Neural cell (in vitro differentiated cells): ENCODE measurements at regions not wholly inside any gene's neighbourhood (a gene's known extent, or its start where the extent isn't known, plus 50 kb on each side); places are given as distances from the start of the nearest gene placed in this dataset.
"Not testable (repeated sequence)": the region's sequence is repeated elsewhere in the genome, so short reads cannot be mapped to it uniquely, and the experiment has no call there.

Source experiments
- H2AFZ ChIP-seq: fragments of 200-600, 300-800 bp; sonication (generic), shearing (Covaris generic); 2 replicates; pipeline ENCODE4 v1.6.0; 2014; ENCODE audit warnings: low read depth, mild to moderate bottlenecking, antibody characterized with exemption, low read length, moderate library complexity
- H3F3A ChIP-seq: fragments of 200-600 bp; shearing (Covaris generic); 2 replicates; pipeline ENCODE4 v1.6.1; 2016; ENCODE audit warnings: mild to moderate bottlenecking, moderate library complexity, mixed read lengths, antibody characterized with exemption, low read length; ENCODE audit not compliant: insufficient read depth, poor library complexity, severe bottlenecking
- H3K27ac ChIP-seq: fragments of 200-600, 300-800 bp; sonication (generic), shearing (Covaris generic); 2 replicates; pipeline ENCODE4 v1.5.1; 2014; ENCODE audit warnings: mild to moderate bottlenecking, low read length, moderate library complexity
- H3K27me3 ChIP-seq: fragments of 300-800, 200-600 bp; sonication (generic), shearing (Covaris generic); 2 replicates; pipeline ENCODE4 v1.6.0; 2014; ENCODE audit warnings: mild to moderate bottlenecking, low read depth, low read length, moderate library complexity; ENCODE audit not compliant: insufficient read depth
- H3K36me3 ChIP-seq: fragments of 300-800, 200-600 bp; sonication (generic), shearing (Covaris generic); 2 replicates; pipeline ENCODE4 v1.5.1; 2014; ENCODE audit warnings: mild to moderate bottlenecking, antibody characterized with exemption, low read length, moderate library complexity; ENCODE audit not compliant: insufficient read depth
- H3K4me2 ChIP-seq: fragments of 300-800, 200-600 bp; sonication (generic), shearing (Covaris generic); 2 replicates; pipeline ENCODE4 v1.6.0; 2014; ENCODE audit warnings: mild to moderate bottlenecking, low read length
- H3K4me3 ChIP-seq: fragments of 300-800, 200-600 bp; sonication (generic), shearing (Covaris generic); 2 replicates; pipeline ENCODE4 v1.5.1; 2014; ENCODE audit warnings: mild to moderate bottlenecking, low read length, moderate library complexity
- H3K79me2 ChIP-seq: fragments of 200-600 bp; shearing (Covaris generic); replicated peaks from 2 replicates; pipeline ENCODE4 v1.6.0; 2014; ENCODE audit warnings: mild to moderate bottlenecking, low read length, moderate library complexity; ENCODE audit not compliant: insufficient read depth
- H3K9ac ChIP-seq: fragments of 300-800, 200-600 bp; sonication (generic), shearing (Covaris generic); 2 replicates; pipeline ENCODE4 v1.6.1; 2016; ENCODE audit warnings: mild to moderate bottlenecking, low read length, mixed read lengths
- H3K9me2 ChIP-seq: fragments of 200-600 bp; shearing (Covaris generic); 2 replicates; pipeline ENCODE4 v1.6.1; 2016; ENCODE audit warnings: mild to moderate bottlenecking, low read length, mixed read lengths; ENCODE audit not compliant: insufficient read depth
- H3K9me3 ChIP-seq: fragments of 200-600, 300-800 bp; sonication (generic), shearing (Covaris generic); 2 replicates; pipeline ENCODE4 v1.6.1; 2016; ENCODE audit warnings: mild to moderate bottlenecking, mixed run types, low read length, moderate library complexity, mixed read lengths
- H4K20me1 ChIP-seq: fragments of 200-600 bp; shearing (Covaris generic); 2 replicates; pipeline ENCODE4 v1.6.1; 2016; ENCODE audit warnings: mild to moderate bottlenecking, mixed run types; ENCODE audit not compliant: insufficient read depth
- CTCF ChIP-seq: fragments of 450-650 bp; IDR thresholded peaks from 2 replicates; pipeline ENCODE4 v1.5.1; 2014; ENCODE audit warnings: antibody characterized with exemption, mild to moderate bottlenecking, moderate library complexity; ENCODE audit not compliant: poor library complexity, severe bottlenecking
- EP300 ChIP-seq: fragments of 450-650 bp; conservative IDR thresholded peaks from 2 replicates; pipeline ENCODE4 v1.6.1; 2014; ENCODE audit warnings: antibody characterized with exemption, mild to moderate bottlenecking, moderate library complexity; ENCODE audit not compliant: poor library complexity, severe bottlenecking
- EZH2 ChIP-seq: fragments of 200-600, 300-800 bp; shearing (Covaris generic), sonication (generic); IDR thresholded peaks from 2 replicates; pipeline ENCODE4 v1.6.1; 2014; ENCODE audit warnings: antibody characterized with exemption, low read length, borderline replicate concordance, mild to moderate bottlenecking; ENCODE audit not compliant: insufficient read depth, poor library complexity, severe bottlenecking
- MXI1 ChIP-seq: fragments of 450-650 bp; conservative IDR thresholded peaks from 2 replicates; pipeline ENCODE4 v1.6.1; 2014; ENCODE audit warnings: antibody characterized with exemption, mild to moderate bottlenecking; ENCODE audit not compliant: poor library complexity, severe bottlenecking
- POLR2AphosphoS5 ChIP-seq: IDR thresholded peaks from 2 replicates; pipeline ENCODE4 v1.6.1; 2012
- RAD21 ChIP-seq: fragments of 450-650 bp; conservative IDR thresholded peaks from 2 replicates; pipeline ENCODE4 v1.6.1; 2014; ENCODE audit warnings: antibody characterized with exemption, mild to moderate bottlenecking, moderate library complexity
- REST ChIP-seq: IDR thresholded peaks from 2 replicates; pipeline ENCODE4 v1.6.1; 2012; ENCODE audit warnings: borderline replicate concordance
- SMC3 ChIP-seq: fragments of 450-650 bp; conservative IDR thresholded peaks from 2 replicates; pipeline ENCODE4 v1.6.1; 2014; ENCODE audit warnings: antibody characterized with exemption, mild to moderate bottlenecking, moderate library complexity; ENCODE audit not compliant: poor library complexity
- TAF1 ChIP-seq: IDR thresholded peaks from 2 replicates; pipeline ENCODE4 v1.6.1; 2012; ENCODE audit warnings: low read depth

- Histone ChIP-seq H3K9me2 (no peaks in the 10 kb centered on the region), H3K36me3 (no peaks in the 10 kb centered on the region)
Measured at GRCh38 chr16:22712471-22712870, 101.5 kb upstream of the HS3ST2 start.

DNA sequence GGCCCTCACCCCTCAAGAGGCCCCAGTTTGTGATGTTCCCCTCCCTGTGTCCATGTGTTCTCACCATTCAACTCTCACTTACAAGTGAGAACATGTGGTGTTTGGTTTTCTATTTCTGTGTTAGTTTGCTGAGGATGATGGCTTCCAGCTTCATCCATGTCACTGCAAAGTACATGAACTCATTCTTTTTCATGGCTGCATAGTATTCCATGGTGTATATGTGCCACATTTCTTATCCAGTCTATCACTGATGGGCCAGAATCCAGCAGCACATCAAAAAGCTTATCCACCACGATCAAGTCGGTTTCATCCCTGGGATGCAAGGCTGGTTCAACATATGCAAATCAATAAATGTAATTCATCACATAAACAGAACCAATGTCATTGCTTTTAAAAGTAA is 95.4 kb upstream of the HS3ST2 start:
- H3K9ac ChIP-seq, H3K4me3 ChIP-seq, H3K27ac ChIP-seq, H3K9me3 ChIP-seq, H3K79me2 ChIP-seq, H3K36me3 ChIP-seq, H3K9me2 ChIP-seq, H3K4me2 ChIP-seq, H2AFZ ChIP-seq, H3K27me3 ChIP-seq, H4K20me1 ChIP-seq, H3F3A ChIP-seq: not testable (repeated sequence)

More at GRCh38 chr16:22712471-22712870, 101.5 kb upstream of the HS3ST2 start:
- H3K9ac ChIP-seq = no peak overlapping the region
- TF ChIP-seq CTCF (no peak), POLR2AphosphoS5 (no peak), RAD21 (no peak), EZH2 (no peak), TAF1 (no peak), MXI1 (no peak), SMC3 (no peak), REST (no peak), EP300 (no peak)
- H3K27me3 ChIP-seq = no peaks in the 10 kb centered on the region
- H3K4me3 ChIP-seq = no peak overlapping the region
- H3F3A ChIP-seq = no peaks in the 10 kb centered on the region
- H3K9me3 ChIP-seq = no peaks in the 10 kb centered on the region
- no peak overlapping the region for H3K4me2 ChIP-seq
- no peak overlapping the region for H2AFZ ChIP-seq
- H3K27ac ChIP-seq = no peak overlapping the region
- no peaks in the 10 kb centered on the region for H4K20me1 ChIP-seq
- H3K79me2 ChIP-seq = no peaks in the 10 kb centered on the region

GRCh38 chr16:22719945-22720344 is 94.0 kb upstream of the HS3ST2 start:
- no peak overlapping the region for H3K4me3 ChIP-seq
- H3K27me3 ChIP-seq = no peaks in the 10 kb centered on the region
- no peaks in the 10 kb centered on the region for H3K9me3 ChIP-seq
- no peaks in the 10 kb centered on the region for H3K9me2 ChIP-seq
- no peak overlapping the region for H3K9ac ChIP-seq
- H3K4me2 ChIP-seq = no peak overlapping the region
- H3K79me2 ChIP-seq = no peaks in the 10 kb centered on the region
- no peaks in the 10 kb centered on the region for H3K36me3 ChIP-seq
- H2AFZ ChIP-seq = no peak overlapping the region
- H3F3A ChIP-seq = no peaks in the 10 kb centered on the region
- H3K27ac ChIP-seq = no peak overlapping the region
- H4K20me1 ChIP-seq = no peaks in the 10 kb centered on the region
- TF ChIP-seq SMC3 = no peak
- TF ChIP-seq EP300 = no peak
- TF ChIP-seq REST = no peak
